Stimulated activated naive CD8-positive, alpha-beta T cell treated with anti-CD3 and anti-CD28 coated beads, Interleukin-15, amount 100 ng/mL, for 72 hours (primary cell): ENCODE measurements at regions not wholly inside any gene's neighbourhood (a gene's known extent, or its start where the extent isn't known, plus 50 kb on each side); places are given as distances from the start of the nearest gene placed in this dataset.
A peak's percentile ranks its signal among the peaks of the same experiment; 100 is the strongest.
"Not testable (repeated sequence)": the region's sequence is repeated elsewhere in the genome, so short reads cannot be mapped to it uniquely, and the experiment has no call there.

Experiments used
- ATAC-seq: fragments of 150-1000 bp; cut with Tn5 transposase; 2 replicates; pipeline ENCODE4 v1.10.0; 2021; ENCODE audit warnings: mild to moderate bottlenecking, moderate library complexity
- DNase-seq, 2 donors: peaks; one replicate each; pipeline ENCODE4 v3.0.0; 2021 to 2022
- H3K27ac Mint-ChIP-seq, 2 donors: one replicate each; pipeline ENCODE4 v1.8.0; 2022; ENCODE audit warnings: mild to moderate bottlenecking in 2 of 2, mixed read lengths in 2 of 2, moderate library complexity in 2 of 2
- H3K27me3 Mint-ChIP-seq: one replicate; pipeline ENCODE4 v1.8.0; 2022; ENCODE audit warnings: mixed read lengths
- H3K4me1 Mint-ChIP-seq: one replicate; pipeline ENCODE4 v1.8.0; 2022; ENCODE audit warnings: mild to moderate bottlenecking, mixed read lengths
- H3K4me3 Mint-ChIP-seq, 2 donors: one replicate each; pipeline ENCODE4 v1.8.0; 2022; ENCODE audit warnings: mild to moderate bottlenecking in 2 of 2, mixed read lengths in 2 of 2, moderate library complexity in 1 of 2
- H3K9me3 Mint-ChIP-seq, 2 donors: one replicate each; pipeline ENCODE4 v1.8.0; 2022; ENCODE audit warnings: mixed read lengths in 2 of 2

DNA sequence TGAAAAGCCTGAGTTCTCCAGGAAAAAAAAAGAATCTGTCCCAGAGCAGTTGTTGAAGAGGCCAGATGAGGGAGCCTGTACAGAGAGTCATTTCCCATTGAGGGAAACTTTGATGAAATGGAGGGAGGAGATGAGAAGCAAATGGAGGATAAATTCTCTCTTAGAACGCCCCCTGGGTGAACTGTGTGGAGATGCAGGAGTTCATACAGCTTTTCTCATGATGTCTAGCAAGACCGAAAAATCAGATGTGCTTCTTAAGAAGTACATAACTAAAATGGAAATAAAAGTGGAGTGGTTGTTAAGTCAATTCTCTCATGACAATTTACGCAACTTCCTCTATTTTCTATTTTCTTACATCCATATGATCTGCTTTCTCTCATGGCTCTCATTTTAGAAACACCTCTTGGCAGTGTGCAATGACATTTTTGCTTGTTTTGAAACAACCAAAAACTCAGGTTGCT, 1263.1 kb downstream of the PCDH9 start:
- Mint-ChIP-seq H3K27ac (no peak overlapping the region), H3K9me3 (no peaks in the 10 kb centered on the region), H3K4me1 (no peaks in the 10 kb centered on the region), H3K27me3 (no peaks in the 10 kb centered on the region), H3K4me3 (no peak overlapping the region)
- ATAC-seq, result no peak
- DNase-seq, result no peak

- H3K9me3 Mint-ChIP-seq, result no peaks in the 10 kb centered on the region
- H3K4me1 Mint-ChIP-seq, result no peaks in the 10 kb centered on the region
- H3K4me3 Mint-ChIP-seq, result no peak overlapping the region
- no peak for ATAC-seq
- no peaks in the 10 kb centered on the region for H3K27me3 Mint-ChIP-seq
- no peak overlapping the region for H3K27ac Mint-ChIP-seq
- DNase-seq, result no peak
Observed at GRCh38 chr13:65965501-65965900, 1264.6 kb downstream of the PCDH9 start.

GRCh38 chr13:65964672-65965071, 1265.5 kb downstream of the PCDH9 start:
- no peaks in the 10 kb centered on the region for H3K4me1 Mint-ChIP-seq
- H3K4me3 Mint-ChIP-seq, result no peak overlapping the region
- H3K27ac Mint-ChIP-seq, result no peak overlapping the region
- DNase-seq (no peak), ATAC-seq (no peak)
- H3K27me3 Mint-ChIP-seq, result no peaks in the 10 kb centered on the region
- no peaks in the 10 kb centered on the region for H3K9me3 Mint-ChIP-seq

DNA sequence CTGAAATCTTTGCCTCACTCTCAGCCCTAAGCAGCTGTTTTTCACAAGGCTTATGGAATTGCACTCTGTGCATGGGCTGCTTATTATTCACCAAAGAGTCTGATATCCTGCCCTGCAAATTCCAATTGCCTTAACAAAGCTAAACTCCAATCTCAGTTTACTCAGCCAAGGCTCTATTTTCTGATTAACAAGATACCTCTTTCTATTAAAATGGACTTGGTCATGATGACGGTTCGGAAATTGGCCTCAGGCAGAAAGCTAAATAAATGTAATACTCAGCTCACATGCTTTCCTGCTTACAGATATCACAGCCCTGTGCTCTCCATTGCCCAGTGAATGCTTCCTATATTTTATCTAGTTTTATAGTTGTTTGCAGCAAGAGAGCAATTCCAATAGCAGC, 1270.8 kb downstream of the PCDH9 start:
- no peaks in the 10 kb centered on the region for H3K4me1 Mint-ChIP-seq
- no peak overlapping the region for H3K4me3 Mint-ChIP-seq
- H3K27me3 Mint-ChIP-seq, result no peaks in the 10 kb centered on the region
- H3K27ac Mint-ChIP-seq, result no peak overlapping the region
- ATAC-seq, result no peak
- H3K9me3 Mint-ChIP-seq, result peaks cover 0 to 8% of the 10 kb centered on the region in 2 donors
- DNase-seq, result no peak

DNA sequence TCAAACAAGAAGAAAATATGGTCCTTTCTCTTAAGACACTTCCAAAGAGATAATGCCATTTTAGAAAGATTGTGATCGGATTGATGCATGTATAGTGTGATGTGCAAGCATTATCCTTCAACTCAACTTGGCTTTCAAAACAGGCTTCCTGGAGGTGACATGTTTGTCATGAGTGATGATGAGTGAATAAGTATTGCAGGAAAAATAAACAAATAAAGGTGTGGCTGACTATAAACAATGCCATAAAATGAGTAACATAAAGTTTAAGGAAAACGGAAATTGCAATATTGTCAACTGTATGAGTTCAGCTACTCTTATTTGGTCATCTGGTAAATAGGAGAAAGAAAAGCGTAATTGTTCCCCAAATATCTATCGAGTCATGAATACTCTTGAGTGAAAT, 1283.7 kb downstream of the PCDH9 start:
- no peaks in the 10 kb centered on the region for H3K27me3 Mint-ChIP-seq
- ATAC-seq, result no peak
- no peak for DNase-seq
- H3K4me3 Mint-ChIP-seq, result no peak overlapping the region
- H3K4me1 Mint-ChIP-seq, result no peaks in the 10 kb centered on the region
- no peak overlapping the region for H3K27ac Mint-ChIP-seq
- peaks cover 0 to 7% of the 10 kb centered on the region in 2 donors for H3K9me3 Mint-ChIP-seq

GRCh38 chr13:65943708-65944107, 1286.4 kb downstream of the PCDH9 start:
- no peak overlapping the region for H3K27ac Mint-ChIP-seq
- no peak for ATAC-seq
- H3K27me3 Mint-ChIP-seq, result no peaks in the 10 kb centered on the region
- no peaks in the 10 kb centered on the region for H3K9me3 Mint-ChIP-seq
- no peak for DNase-seq
- H3K4me3 Mint-ChIP-seq, result no peak overlapping the region
- H3K4me1 Mint-ChIP-seq, result no peaks in the 10 kb centered on the region

GRCh38 chr13:65943024-65943423, 1287.1 kb downstream of the PCDH9 start:
- no peak overlapping the region for H3K27ac Mint-ChIP-seq
- no peaks in the 10 kb centered on the region for H3K27me3 Mint-ChIP-seq
- no peak overlapping the region for H3K4me3 Mint-ChIP-seq
- ATAC-seq (no peak), DNase-seq (no peak)
- H3K9me3 Mint-ChIP-seq, result no peaks in the 10 kb centered on the region
- H3K4me1 Mint-ChIP-seq, result no peaks in the 10 kb centered on the region

- H3K27me3 Mint-ChIP-seq, result no peaks in the 10 kb centered on the region
- DNase-seq (no peak), ATAC-seq (no peak)
- no peak overlapping the region for H3K4me3 Mint-ChIP-seq
- no peaks in the 10 kb centered on the region for H3K9me3 Mint-ChIP-seq
- no peaks in the 10 kb centered on the region for H3K4me1 Mint-ChIP-seq
- H3K27ac Mint-ChIP-seq, result no peak overlapping the region
Observed at GRCh38 chr13:65940720-65941119, 1289.4 kb downstream of the PCDH9 start.

DNA sequence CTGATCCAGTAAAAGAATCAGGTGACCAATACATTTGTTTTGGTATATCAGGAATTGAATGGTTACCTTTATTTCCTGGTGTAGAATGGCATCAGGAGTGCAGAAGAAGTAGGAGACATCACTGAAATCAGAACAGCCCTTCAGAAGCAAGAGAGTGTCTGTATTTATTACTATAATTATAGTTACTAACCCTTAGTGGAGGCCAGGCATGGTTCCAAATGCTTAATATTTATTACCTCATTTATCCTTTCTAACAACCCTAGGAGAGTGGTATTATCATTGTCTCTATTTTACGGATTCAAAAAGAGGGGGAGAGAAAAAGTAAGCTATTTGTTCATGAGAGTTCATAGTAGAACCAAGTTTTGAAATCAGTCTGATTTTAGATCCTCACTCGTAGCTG, 1292.9 kb downstream of the PCDH9 start:
- H3K9me3 Mint-ChIP-seq, result no peaks in the 10 kb centered on the region
- H3K4me1 Mint-ChIP-seq, result no peaks in the 10 kb centered on the region
- H3K27ac Mint-ChIP-seq, result no peak overlapping the region
- DNase-seq (no peak), ATAC-seq (no peak)
- no peaks in the 10 kb centered on the region for H3K27me3 Mint-ChIP-seq
- H3K4me3 Mint-ChIP-seq, result no peak overlapping the region

DNA sequence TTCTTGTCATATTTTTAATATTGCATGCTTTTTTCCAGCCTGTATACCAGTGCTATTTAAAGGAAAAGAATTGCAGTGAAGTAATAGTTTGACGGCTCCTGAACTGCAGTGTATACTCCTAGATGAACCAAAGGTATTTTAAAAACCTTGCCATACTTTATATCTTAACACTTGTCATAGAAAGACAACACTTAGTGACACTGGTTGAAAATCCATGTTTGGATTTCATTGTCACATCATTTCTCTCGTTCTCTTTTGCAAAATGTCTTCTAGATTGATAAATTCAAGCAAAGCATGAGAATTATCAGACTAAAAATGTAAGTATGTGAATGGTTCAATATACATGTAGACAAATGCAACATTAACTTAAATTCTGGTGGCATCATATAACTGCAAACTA, 1293.9 kb downstream of the PCDH9 start:
- Mint-ChIP-seq H3K9me3 (no peaks in the 10 kb centered on the region), H3K4me1 (no peaks in the 10 kb centered on the region)
- ATAC-seq, result no peak

DNA sequence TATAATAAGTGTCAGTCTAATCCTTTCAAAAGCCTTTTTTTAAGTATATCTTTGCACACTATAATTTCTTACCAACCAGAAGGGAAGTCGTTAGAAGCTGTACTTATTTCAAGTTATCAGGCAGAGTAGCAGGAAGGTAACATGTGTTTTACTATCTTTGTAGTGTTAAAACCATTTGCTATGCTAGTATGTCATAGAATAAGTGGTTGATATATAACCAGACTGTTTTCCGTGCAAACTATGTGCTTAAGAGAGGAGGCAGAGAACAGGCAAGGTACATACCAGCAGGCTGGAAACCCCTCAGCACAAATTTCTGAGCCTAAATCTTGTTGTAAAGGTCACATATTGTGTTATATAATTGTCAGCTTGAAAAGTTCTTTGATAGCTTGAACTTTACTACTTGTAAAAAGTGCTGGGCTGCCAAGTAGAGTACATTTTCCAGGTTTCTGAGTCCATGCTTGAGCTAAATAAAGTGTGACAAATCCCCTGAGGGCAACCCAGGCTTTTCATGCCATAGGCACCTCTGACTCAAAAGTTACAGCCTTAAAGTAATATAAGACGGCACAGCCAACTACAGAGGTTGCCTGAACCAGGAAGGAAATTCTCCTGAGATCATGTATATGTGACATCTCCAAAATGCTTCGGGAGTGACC, 1297.4 kb downstream of the PCDH9 start:
- Mint-ChIP-seq H3K4me1 (no peaks in the 10 kb centered on the region), H3K9me3 (peaks cover 0 to 2% of the 10 kb centered on the region in 2 donors), H3K27ac (no peak overlapping the region), H3K4me3 (no peak overlapping the region), H3K27me3 (no peaks in the 10 kb centered on the region)
- ATAC-seq, result no peak
- DNase-seq, result no peak

More for the DNA sequence above, 1293.9 kb downstream of the PCDH9 start:
- no peaks in the 10 kb centered on the region for H3K27me3 Mint-ChIP-seq
- H3K4me3 Mint-ChIP-seq, result no peak overlapping the region
- no peak overlapping the region for H3K27ac Mint-ChIP-seq
- DNase-seq, result no peak

DNA sequence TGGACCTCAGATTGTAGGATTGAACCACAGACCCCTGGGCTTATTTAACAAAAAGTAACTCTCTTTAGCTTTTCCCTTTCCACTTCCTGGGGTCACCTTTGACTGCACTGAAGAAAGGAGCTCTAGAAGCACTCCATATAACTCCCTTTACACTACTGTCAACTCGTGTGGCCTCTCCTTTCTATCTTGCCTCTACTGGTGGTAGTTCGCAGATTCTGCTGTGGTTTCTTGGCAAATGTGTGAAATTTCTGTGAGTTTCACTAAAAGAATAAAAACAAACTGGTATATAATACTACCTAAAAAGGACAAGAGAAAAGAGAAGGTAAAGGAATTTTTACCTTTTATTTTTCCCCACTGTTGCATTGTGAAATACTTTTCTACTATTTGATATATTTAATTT, 1298.1 kb downstream of the PCDH9 start:
- H3K27ac Mint-ChIP-seq, result no peak overlapping the region
- ATAC-seq (no peak), DNase-seq (no peak)
- no peaks in the 10 kb centered on the region for H3K4me1 Mint-ChIP-seq
- H3K4me3 Mint-ChIP-seq, result no peak overlapping the region
- H3K9me3 Mint-ChIP-seq, result peaks cover 0 to 5% of the 10 kb centered on the region in 2 donors
- no peaks in the 10 kb centered on the region for H3K27me3 Mint-ChIP-seq

GRCh38 chr13:65929436-65929835, 1300.7 kb downstream of the PCDH9 start:
- H3K27ac Mint-ChIP-seq, result no peak overlapping the region
- no peaks in the 10 kb centered on the region for H3K27me3 Mint-ChIP-seq

DNA sequence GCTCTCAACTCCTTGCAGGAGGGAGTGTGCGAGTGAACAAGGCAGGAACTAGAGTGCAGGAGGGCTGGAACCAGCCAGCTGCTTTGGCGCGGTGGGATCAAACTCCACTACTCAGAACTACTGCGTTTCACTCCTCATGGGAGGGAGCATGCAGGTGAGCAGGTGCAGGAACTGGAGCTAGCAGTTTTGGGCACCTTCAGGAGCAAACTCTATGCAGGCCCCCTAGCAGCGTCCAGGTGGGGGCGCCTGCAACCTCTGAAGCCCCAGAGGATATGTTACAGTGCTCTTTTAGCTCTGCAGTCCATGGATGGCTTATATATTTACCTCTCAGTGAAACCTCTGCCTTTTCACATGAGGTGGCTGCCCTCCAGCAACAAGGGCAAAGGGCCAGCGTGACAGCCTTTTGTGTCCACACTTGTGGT, 1303.4 kb downstream of the PCDH9 start:
- H3K9me3 Mint-ChIP-seq, result peaks cover 0 to 6% of the 10 kb centered on the region in 2 donors
- no peaks in the 10 kb centered on the region for H3K4me1 Mint-ChIP-seq
- H3K27me3 Mint-ChIP-seq, result no peaks in the 10 kb centered on the region
- no peak overlapping the region for H3K27ac Mint-ChIP-seq
- DNase-seq (no peak), ATAC-seq (peak; percentile 40)
- H3K4me3 Mint-ChIP-seq, result no peak overlapping the region

More at GRCh38 chr13:65929436-65929835, 1300.7 kb downstream of the PCDH9 start:
- H3K9me3 Mint-ChIP-seq, result peaks cover 0 to 5% of the 10 kb centered on the region in 2 donors
- H3K4me3 Mint-ChIP-seq, result no peak overlapping the region
- DNase-seq (no peak), ATAC-seq (no peak)
- H3K4me1 Mint-ChIP-seq, result no peaks in the 10 kb centered on the region

DNA sequence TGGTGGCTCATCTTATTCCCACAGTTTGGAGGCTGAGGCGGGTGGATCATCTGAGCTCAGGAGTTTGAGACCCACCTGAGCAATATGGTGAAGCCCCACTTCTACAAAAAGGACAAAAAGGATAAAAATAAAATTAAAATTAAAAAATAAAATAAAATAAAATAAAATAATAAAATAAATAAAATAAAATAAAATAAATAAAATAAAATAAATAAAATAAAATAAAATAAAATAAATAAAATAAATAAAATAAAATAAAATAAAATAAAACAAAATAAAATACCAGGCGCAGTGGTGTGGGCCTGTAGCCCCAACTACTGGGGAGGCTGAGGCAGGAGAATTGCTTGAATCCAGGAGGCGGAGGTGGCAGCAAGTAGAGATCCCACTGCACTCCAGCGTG, 1307.3 kb downstream of the PCDH9 start:
- not testable (repeated sequence) for H3K27me3 Mint-ChIP-seq, DNase-seq, H3K27ac Mint-ChIP-seq, H3K4me3 Mint-ChIP-seq, ATAC-seq, H3K4me1 Mint-ChIP-seq
- peaks cover 0 to 13% of the 10 kb centered on the region in 2 donors for H3K9me3 Mint-ChIP-seq

DNA sequence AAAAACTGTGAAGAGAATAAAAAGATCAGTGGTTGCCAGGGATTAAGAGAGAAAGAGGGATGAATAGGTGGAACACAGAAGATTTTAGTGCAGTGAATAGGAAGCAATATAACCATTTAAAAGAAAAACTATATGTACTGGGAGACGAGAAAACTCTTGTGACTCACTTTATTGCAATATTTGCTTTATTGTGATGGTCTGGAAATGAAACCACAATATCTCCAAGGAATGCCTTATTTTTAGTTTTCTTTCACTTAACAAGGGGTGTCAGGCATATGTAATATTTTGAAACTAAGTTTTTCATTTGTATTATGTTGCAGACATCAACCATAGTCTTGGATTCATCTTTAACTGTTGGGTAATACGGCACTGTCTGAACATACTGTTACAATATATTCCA, 1308.2 kb downstream of the PCDH9 start:
- Mint-ChIP-seq H3K9me3 (peaks cover 0 to 9% of the 10 kb centered on the region in 2 donors), H3K27ac (no peak overlapping the region), H3K27me3 (no peaks in the 10 kb centered on the region), H3K4me3 (no peak overlapping the region), H3K4me1 (no peaks in the 10 kb centered on the region)
- DNase-seq (no peak), ATAC-seq (no peak)

DNA sequence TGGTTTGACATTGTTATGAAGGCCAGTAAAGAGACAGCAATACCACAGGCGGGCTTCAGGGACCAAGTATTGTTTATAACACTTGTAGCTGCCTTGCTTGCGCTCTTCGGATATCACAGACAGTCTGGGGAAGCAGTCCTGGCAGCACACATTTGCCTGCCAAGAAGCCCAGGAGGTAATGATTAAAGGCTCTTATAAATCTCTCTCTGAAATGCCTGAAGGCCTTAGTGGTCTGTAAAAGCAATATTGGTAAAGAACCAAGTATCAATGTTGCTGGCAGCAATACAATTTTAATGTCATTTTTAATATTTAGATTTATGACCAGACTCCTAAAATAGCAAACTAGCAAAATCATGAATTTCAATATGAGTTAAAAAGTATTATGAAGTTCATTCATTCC, 1312.4 kb downstream of the PCDH9 start:
- no peaks in the 10 kb centered on the region for H3K4me1 Mint-ChIP-seq
- peaks cover 0 to 9% of the 10 kb centered on the region in 2 donors for H3K9me3 Mint-ChIP-seq
- no peaks in the 10 kb centered on the region for H3K27me3 Mint-ChIP-seq
- no peak overlapping the region for H3K27ac Mint-ChIP-seq
- no peak overlapping the region for H3K4me3 Mint-ChIP-seq
- DNase-seq (no peak), ATAC-seq (no peak)
